HUES48 (cell line): ENCODE measurements at regions not wholly inside any gene's neighbourhood (a gene's known extent, or its start where the extent isn't known, plus 50 kb on each side); places are given as distances from the start of the nearest gene placed in this dataset.

Experiments used
- H3K27ac ChIP-seq: one replicate; pipeline ENCODE4 v1.7.0; 2013; ENCODE audit warnings: low read depth, low read length, inconsistent platforms
- H3K27me3 ChIP-seq: 2 replicates; pipeline ENCODE4 v1.6.1; 2013; ENCODE audit warnings: mild to moderate bottlenecking, low read length; ENCODE audit not compliant: control insufficient read depth, insufficient read depth
- H3K36me3 ChIP-seq: 2 replicates; pipeline ENCODE4 v1.6.1; 2013; ENCODE audit warnings: low read length; ENCODE audit not compliant: control insufficient read depth, insufficient read depth
- H3K4me1 ChIP-seq: 2 replicates; pipeline ENCODE4 v1.6.1; 2013; ENCODE audit warnings: mild to moderate bottlenecking, low read length; ENCODE audit not compliant: control insufficient read depth, insufficient read depth
- H3K4me3 ChIP-seq: 2 replicates; pipeline ENCODE4 v1.5.1; 2013; ENCODE audit warnings: mild to moderate bottlenecking, low read depth, low read length
- H3K9ac ChIP-seq: 2 replicates; pipeline ENCODE4 v1.6.1; 2013; ENCODE audit warnings: mild to moderate bottlenecking, low read depth, low read length, moderate library complexity
- H3K9me3 ChIP-seq: 2 replicates; pipeline ENCODE4 v1.6.1; 2013; ENCODE audit warnings: low read length; ENCODE audit not compliant: control insufficient read depth, insufficient read depth

DNA sequence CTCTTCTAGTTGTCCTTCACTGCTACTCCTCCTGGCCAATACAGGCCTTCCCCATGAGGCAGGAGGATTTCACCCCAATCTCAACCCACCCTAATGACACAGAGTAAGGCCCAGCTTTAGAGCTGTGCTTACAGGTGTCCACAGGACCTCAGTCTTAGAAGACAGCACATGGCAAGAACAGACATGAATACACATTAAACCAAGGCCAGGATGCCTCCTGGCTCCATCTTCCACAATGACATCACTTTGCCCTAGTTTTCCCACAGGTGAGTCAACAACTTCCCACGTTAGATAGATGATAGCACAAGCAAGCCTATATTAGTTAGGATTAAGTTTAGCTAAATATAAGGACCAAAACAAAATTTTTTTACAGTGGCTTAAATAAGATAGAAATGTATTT lies 63.8 kb upstream of the NOCT start:
- no peak overlapping the region for H3K4me3 ChIP-seq
- H3K9ac ChIP-seq: no peak overlapping the region
- no peaks in the 10 kb centered on the region for H3K27me3 ChIP-seq
- H3K36me3 ChIP-seq: no peaks in the 10 kb centered on the region
- no peaks in the 10 kb centered on the region for H3K9me3 ChIP-seq
- no peaks in the 10 kb centered on the region for H3K4me1 ChIP-seq
- no peak overlapping the region for H3K27ac ChIP-seq

DNA sequence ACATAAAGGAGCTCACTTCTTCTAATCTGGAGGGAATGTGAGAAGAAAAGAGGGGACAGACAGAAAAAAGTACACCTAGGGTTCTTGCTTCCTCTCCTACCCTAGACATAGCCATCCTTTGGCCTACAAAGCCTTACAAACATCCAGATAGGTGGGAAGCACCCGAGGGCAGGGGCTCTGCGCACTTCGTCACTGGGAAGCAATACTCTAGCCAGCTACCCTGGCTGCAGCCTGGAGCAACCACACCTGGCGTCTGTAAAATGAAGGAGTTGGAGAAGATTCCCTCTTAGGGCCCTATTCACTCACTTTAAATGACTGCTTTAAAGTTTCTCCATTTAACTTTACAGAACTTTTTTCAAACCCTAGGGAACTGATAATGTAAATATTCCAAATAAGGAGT lies 65.7 kb upstream of the NOCT start:
- Histone ChIP-seq H3K9ac (no peak overlapping the region), H3K27ac (no peak overlapping the region), H3K4me1 (no peaks in the 10 kb centered on the region), H3K9me3 (no peaks in the 10 kb centered on the region), H3K36me3 (no peaks in the 10 kb centered on the region), H3K27me3 (no peaks in the 10 kb centered on the region), H3K4me3 (no peak overlapping the region)

DNA sequence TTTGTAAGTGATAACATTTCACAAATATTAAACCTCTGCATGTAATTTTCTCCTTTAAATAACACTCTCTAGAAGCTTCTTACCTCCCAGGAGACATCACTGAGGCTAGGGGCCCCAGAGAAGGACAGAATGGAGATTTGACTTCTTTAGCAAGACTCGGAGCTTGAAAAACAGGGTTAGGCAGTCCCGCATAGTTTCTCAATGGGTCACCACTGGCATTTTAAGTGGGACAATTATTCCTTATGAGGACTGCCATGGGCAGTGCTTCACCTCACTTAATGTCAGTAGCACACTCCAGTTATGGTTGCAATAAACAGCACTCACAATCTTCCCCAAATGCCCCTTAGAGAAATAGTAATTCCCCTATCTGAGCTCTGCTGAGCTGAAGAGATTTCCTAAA lies 66.7 kb upstream of the NOCT start:
- H3K9me3 ChIP-seq: no peaks in the 10 kb centered on the region
- no peaks in the 10 kb centered on the region for H3K36me3 ChIP-seq
- H3K27me3 ChIP-seq: no peaks in the 10 kb centered on the region
- H3K4me1 ChIP-seq: no peaks in the 10 kb centered on the region
- H3K27ac ChIP-seq: no peak overlapping the region
- no peak overlapping the region for H3K4me3 ChIP-seq
- H3K9ac ChIP-seq: no peak overlapping the region

DNA sequence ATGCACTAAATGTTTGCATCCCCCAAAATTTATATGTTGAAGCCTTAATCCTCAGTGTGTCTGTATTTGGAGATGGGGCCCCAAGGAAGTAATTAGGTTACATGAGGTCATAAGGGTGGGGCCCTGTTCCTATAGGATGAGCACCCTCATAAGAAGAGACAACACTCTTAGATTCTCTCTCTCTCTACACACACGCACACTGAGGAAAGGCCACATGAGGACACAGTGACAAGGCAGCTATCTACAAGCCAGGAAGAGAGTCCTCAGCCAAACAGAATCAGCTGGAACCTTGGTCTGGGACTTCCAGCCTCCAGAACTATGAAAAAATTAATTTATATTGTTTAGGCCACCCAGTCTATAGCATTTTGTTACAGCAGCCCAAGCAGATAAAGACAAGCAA lies 69.3 kb upstream of the NOCT start:
- Histone ChIP-seq H3K27me3 (no peaks in the 10 kb centered on the region), H3K36me3 (no peaks in the 10 kb centered on the region), H3K9ac (no peak overlapping the region), H3K4me3 (no peak overlapping the region), H3K4me1 (no peaks in the 10 kb centered on the region), H3K27ac (no peak overlapping the region), H3K9me3 (no peaks in the 10 kb centered on the region)

DNA sequence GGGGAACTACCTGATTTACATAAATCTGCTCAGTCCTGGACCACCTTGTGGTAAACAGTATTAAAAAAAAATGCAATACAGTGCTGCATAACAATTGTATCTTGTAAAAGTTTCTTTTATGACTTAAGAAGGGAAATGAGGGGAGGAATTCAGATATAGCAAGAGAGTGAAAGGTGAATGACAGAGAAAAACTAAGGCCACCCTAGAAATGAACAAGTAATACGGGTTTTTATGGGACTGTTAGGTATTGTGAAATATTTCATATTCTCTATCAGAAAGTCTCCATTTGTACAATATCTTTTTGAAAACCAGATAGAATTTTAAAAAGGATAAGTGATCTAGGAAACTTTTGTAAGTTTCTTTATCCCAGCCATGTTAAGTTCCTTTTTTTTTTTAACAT lies 69.7 kb upstream of the NOCT start:
- no peaks in the 10 kb centered on the region for H3K36me3 ChIP-seq
- H3K27me3 ChIP-seq: no peaks in the 10 kb centered on the region
- H3K9ac ChIP-seq: no peak overlapping the region
- no peaks in the 10 kb centered on the region for H3K9me3 ChIP-seq
- H3K4me1 ChIP-seq: no peaks in the 10 kb centered on the region
- H3K27ac ChIP-seq: no peak overlapping the region
- no peak overlapping the region for H3K4me3 ChIP-seq

DNA sequence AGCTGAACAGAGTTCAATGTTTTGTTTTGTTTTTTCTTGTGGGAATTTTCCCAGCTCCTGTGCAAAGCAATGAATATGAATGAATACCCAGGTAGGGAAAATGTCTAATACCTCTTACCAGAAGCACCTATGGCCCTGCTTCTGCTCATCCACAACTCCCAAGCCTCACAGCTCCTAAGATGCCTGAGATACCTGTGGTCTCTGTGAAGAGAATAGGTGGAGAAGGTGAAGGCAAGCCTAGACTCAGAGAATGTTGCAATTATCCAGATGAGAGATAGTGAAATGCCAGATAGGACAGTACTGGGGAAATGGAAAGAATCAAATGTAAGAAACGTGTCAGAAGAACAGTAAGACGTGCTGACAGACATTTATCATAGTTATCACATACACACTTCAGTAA lies 70.2 kb upstream of the NOCT start:
- no peak overlapping the region for H3K27ac ChIP-seq
- no peaks in the 10 kb centered on the region for H3K36me3 ChIP-seq
- H3K4me1 ChIP-seq: no peaks in the 10 kb centered on the region
- H3K27me3 ChIP-seq: no peaks in the 10 kb centered on the region
- no peak overlapping the region for H3K9ac ChIP-seq
- no peaks in the 10 kb centered on the region for H3K9me3 ChIP-seq
- no peak overlapping the region for H3K4me3 ChIP-seq

DNA sequence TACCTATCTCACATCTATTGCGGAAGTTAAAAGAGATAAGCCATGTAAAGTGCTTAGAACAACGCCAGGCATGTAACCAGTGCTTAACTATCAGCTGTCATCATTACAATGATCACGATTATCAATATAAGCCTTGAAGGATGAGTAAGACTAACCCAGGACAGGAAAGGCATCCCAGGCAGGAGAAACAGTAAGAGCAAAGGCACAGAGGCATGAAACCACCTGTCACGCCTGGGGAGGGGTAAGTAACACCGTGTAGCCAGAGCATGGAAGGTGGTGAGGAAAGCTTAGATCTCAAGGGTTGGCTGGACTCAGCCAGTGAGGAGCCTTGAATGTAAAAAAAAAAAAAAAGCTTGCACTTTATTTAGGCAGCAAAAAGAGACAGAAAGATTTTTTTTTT lies 71.7 kb upstream of the NOCT start:
- Histone ChIP-seq H3K9ac (no peak overlapping the region), H3K27ac (no peak overlapping the region)

DNA sequence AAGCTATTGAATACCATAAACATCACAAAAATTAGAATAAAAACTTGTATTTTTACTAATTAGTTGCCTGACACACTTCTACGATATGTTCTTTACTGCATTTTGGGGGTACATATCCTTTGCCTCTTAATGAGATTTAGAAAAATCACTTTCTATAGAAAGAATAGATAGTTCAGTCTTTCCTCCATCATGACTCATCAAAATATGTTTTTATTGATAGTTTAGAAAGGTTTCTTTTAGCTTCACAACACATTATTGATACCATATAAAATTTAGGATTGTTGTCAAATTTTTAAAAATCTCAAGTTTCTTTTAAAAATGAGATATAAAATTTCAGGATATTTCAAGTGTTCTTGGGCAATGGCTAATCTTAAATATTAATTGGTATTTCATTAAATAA lies 74.5 kb upstream of the NOCT start:
- Histone ChIP-seq H3K4me3 (no peak overlapping the region), H3K36me3 (no peaks in the 10 kb centered on the region), H3K9me3 (no peaks in the 10 kb centered on the region), H3K27me3 (no peaks in the 10 kb centered on the region), H3K9ac (no peak overlapping the region), H3K27ac (no peak overlapping the region), H3K4me1 (peaks cover 21% of the 10 kb centered on the region)

More for the DNA sequence above, 71.7 kb upstream of the NOCT start:
- Histone ChIP-seq H3K36me3 (no peaks in the 10 kb centered on the region), H3K4me1 (no peaks in the 10 kb centered on the region), H3K27me3 (no peaks in the 10 kb centered on the region), H3K4me3 (no peak overlapping the region), H3K9me3 (no peaks in the 10 kb centered on the region)

DNA sequence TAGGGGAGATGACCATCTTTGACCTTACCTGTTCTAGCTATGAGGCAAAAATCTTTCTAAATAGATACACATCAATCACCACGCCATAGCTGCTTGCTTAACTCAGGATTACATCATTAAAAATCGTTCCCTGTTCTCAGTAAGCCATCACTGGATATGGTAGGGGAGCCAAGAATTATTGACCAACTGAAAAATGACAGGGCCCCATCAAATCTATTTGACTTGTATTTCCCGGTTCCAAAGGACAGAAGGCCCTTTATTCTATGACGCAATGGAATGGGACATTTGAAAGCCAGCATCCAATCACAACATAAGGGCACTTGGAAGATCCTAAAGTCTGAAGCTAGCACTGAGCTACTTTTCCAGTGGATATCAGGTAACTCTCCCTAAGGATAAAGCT lies 75.6 kb upstream of the NOCT start:
- Histone ChIP-seq H3K4me1 (peaks cover 23% of the 10 kb centered on the region), H3K4me3 (no peak overlapping the region), H3K27me3 (no peaks in the 10 kb centered on the region), H3K9ac (no peak overlapping the region), H3K9me3 (no peaks in the 10 kb centered on the region), H3K36me3 (no peaks in the 10 kb centered on the region), H3K27ac (no peak overlapping the region)

DNA sequence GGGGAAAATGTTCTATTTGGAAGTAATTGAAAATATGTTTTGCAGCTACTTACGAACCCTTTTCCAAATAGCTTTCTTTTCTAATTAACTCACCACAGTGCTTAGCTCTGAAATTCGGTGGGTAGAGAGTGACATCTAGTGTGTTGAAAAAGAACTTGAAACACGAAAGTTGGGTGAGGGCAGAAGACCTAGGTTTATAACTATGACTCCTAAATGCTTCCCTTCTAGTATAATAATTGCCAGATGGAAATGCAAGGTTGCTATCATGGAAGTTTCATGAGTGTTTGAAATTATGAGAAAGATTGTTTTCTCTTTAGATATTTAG lies 77.3 kb upstream of the NOCT start:
- H3K9me3 ChIP-seq: no peaks in the 10 kb centered on the region
- H3K4me3 ChIP-seq: no peak overlapping the region
- no peak overlapping the region for H3K27ac ChIP-seq

DNA sequence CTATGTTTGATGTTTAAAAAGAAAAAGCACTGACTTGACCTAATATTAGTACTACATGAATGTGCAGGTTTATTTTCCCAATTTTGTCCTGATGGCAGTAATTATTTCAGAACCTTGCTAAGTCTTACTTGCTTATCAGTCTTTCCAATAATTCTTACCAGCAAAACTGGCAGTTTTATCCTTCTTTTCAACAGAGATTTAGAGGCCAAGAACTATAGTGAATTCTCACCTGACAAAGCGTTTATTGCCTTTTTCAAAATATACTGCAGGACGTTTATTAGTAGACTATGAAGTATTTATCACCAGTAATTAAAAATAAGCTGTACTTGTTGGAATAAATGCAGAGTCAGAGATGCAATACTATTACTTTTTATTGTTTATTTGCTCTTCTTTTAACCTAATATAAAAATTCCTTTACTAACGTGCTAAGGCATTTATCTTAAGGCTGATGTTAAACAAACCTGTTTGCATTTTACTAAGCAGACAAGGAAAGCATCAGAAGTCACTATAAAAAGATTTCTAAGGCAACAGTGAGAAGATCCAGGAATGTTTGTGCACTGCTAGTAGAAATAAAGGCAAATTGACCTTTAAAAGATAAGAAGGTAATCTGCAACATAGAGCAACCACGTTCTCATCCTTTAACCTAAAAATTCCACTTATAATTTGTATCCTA lies 80.3 kb upstream of the NOCT start:
- H3K27me3 ChIP-seq: no peaks in the 10 kb centered on the region

More for the DNA sequence above, 77.3 kb upstream of the NOCT start:
- Histone ChIP-seq H3K36me3 (no peaks in the 10 kb centered on the region), H3K9ac (no peak overlapping the region), H3K4me1 (peaks cover 23% of the 10 kb centered on the region), H3K27me3 (no peaks in the 10 kb centered on the region)

DNA sequence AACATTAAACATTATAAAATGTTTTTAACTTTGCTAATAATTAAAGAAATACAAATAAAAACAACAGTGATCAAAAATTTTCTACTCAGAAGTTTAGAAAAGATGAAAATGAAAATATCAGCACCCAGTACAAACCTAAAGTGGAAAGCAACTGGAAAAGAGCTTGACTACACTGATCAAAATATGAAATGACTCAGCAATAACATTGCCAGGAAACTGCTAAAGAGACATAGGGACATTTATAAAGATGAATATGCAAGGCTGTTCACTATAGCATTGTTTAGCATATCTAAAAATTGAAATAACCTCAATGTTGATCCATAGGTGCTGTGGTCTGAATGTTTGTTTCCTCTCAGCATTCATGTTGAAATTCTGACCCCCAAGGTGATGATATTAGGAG lies 88.5 kb upstream of the NOCT start:
- H3K4me1 ChIP-seq: no peaks in the 10 kb centered on the region
- H3K9me3 ChIP-seq: no peaks in the 10 kb centered on the region
- H3K4me3 ChIP-seq: no peak overlapping the region
- no peak overlapping the region for H3K9ac ChIP-seq
- H3K27me3 ChIP-seq: no peaks in the 10 kb centered on the region
- no peaks in the 10 kb centered on the region for H3K36me3 ChIP-seq
- no peak overlapping the region for H3K27ac ChIP-seq

More for the DNA sequence above, 80.3 kb upstream of the NOCT start:
- Histone ChIP-seq H3K4me3 (no peak overlapping the region), H3K9me3 (no peaks in the 10 kb centered on the region), H3K9ac (no peak overlapping the region), H3K27ac (no peak overlapping the region), H3K36me3 (no peaks in the 10 kb centered on the region), H3K4me1 (peaks cover 23% of the 10 kb centered on the region)
